ENCODE measurements at regions not wholly inside any gene's neighbourhood (a gene's known extent, or its start where the extent isn't known, plus 50 kb on each side); places are given as distances from the start of the nearest gene placed in this dataset.
"Not testable (repeated sequence)": the region's sequence is repeated elsewhere in the genome, so short reads cannot be mapped to it uniquely, and the experiment has no call there.

DNA sequence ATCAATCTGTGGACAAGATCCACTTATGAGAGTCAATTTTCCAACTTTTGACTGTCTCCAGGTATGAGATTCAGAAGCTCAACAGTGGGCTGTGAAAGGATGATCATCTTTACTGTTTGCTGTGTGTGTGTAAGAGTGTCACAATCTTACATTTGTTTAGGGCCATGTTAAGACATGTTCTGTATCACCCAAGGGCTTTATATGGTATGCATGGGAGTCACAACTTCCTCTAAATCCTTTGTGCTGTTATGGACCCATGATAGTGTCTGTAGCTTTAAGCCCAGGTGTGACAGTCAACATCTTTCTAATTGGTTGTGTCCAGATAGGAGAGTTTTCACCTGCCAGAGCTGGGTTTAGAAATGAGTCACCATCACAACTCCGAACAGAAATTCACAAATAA lies 70.2 kb downstream of the ZNF726 start:
- H3K9me3 ChIP-seq (ENCODE audit: low read length); H3K27me3 ChIP-seq (ENCODE audit: insufficient read depth, low read length); H4K20me1 ChIP-seq (ENCODE audit: insufficient read depth, low read length); H3K4me1 ChIP-seq (ENCODE audit: insufficient read depth, low read length, severe bottlenecking); H3K9me2 ChIP-seq (ENCODE audit: low read depth, low read length); H3K27ac ChIP-seq (ENCODE audit: low read depth, low read length, poor library complexity, severe bottlenecking); H2AFZ ChIP-seq (ENCODE audit: low read length); H3K36me3 ChIP-seq (ENCODE audit: insufficient read depth, low read length); H3K4me3 ChIP-seq (ENCODE audit: low read depth, low read length, poor library complexity, severe bottlenecking); H3F3A ChIP-seq (ENCODE audit: insufficient read depth, low read length); H3K79me2 ChIP-seq (ENCODE audit: insufficient read depth, low read length); H3K9ac ChIP-seq (ENCODE audit: low read length); H3K4me2 ChIP-seq (ENCODE audit: low read length): not testable (repeated sequence)

DNA sequence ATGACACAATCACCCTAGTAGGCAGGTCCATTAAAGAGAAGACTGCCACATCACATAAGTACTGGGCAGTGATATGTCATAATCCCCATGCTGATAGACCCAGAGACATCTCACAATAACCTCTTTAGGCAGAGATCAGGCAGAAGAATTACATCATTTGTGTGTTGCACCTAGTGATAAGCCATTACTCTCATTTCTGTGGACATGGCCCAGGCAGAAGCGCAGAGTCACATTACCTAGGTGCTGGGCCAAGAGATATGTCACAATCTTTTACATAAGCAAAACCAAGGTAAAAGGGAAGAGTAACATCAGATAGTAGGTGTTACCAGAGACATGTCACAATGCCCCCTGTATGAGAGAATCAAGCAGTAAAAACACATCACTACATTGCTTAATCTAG lies 71.9 kb downstream of the ZNF726 start:
- Histone ChIP-seq H3K4me2 (ENCODE audit: low read length) (no peak overlapping the region), H3K9ac (ENCODE audit: low read length) (no peak overlapping the region), H3F3A (ENCODE audit: insufficient read depth, low read length) (no peaks in the 10 kb centered on the region), H2AFZ (ENCODE audit: low read length) (no peak overlapping the region), H3K9me2 (ENCODE audit: low read depth, low read length) (no peaks in the 10 kb centered on the region), H3K27me3 (ENCODE audit: insufficient read depth, low read length) (no peaks in the 10 kb centered on the region), H3K9me3 (ENCODE audit: low read length) (no peaks in the 10 kb centered on the region), H3K79me2 (ENCODE audit: insufficient read depth, low read length) (no peaks in the 10 kb centered on the region), H3K27ac (ENCODE audit: low read depth, low read length, poor library complexity, severe bottlenecking) (no peak overlapping the region), H3K4me3 (ENCODE audit: low read depth, low read length, poor library complexity, severe bottlenecking) (no peak overlapping the region), H4K20me1 (ENCODE audit: insufficient read depth, low read length) (no peaks in the 10 kb centered on the region), H3K36me3 (ENCODE audit: insufficient read depth, low read length) (no peaks in the 10 kb centered on the region), H3K4me1 (ENCODE audit: insufficient read depth, low read length, severe bottlenecking) (no peaks in the 10 kb centered on the region)
- TF ChIP-seq CTCF (IDR thresholded peaks at IDR 0.05; ENCODE audit: low read length) (no peak), EZH2 (IDR thresholded peaks at IDR 0.05; ENCODE audit: borderline replicate concordance, low read length) (no peak)

DNA sequence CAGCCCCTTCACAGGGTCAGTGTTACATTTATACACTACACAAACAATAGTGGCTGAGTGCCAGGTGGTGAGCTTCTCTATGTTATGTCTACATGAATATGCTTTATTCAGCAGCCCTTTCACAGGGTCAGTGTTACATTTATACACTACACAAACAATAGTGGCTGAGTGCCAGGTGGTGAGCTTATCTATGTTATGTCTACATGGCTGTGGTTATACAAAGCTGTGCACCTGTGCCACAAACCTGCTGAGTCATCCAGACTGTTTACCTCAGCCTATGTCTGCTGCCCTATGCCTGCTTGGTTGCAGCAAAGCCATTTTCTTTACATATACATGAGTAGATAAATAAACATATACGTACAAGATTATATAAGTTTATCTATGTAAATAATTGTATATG lies 76.5 kb downstream of the ZNF726 start:
- no peaks in the 10 kb centered on the region for H3K36me3 ChIP-seq (ENCODE audit: insufficient read depth, low read length)
- H3K27ac ChIP-seq (ENCODE audit: low read depth, low read length, poor library complexity, severe bottlenecking) = no peak overlapping the region
- no peaks in the 10 kb centered on the region for H3F3A ChIP-seq (ENCODE audit: insufficient read depth, low read length)
- H3K9me2 ChIP-seq (ENCODE audit: low read depth, low read length) = no peaks in the 10 kb centered on the region
- TF ChIP-seq CTCF (IDR thresholded peaks at IDR 0.05; ENCODE audit: low read length) (no peak), EZH2 (IDR thresholded peaks at IDR 0.05; ENCODE audit: borderline replicate concordance, low read length) (no peak)
- H3K4me2 ChIP-seq (ENCODE audit: low read length) = no peak overlapping the region
- H3K27me3 ChIP-seq (ENCODE audit: insufficient read depth, low read length) = no peaks in the 10 kb centered on the region
- no peak overlapping the region for H3K9ac ChIP-seq (ENCODE audit: low read length)
- no peaks in the 10 kb centered on the region for H3K9me3 ChIP-seq (ENCODE audit: low read length)
- no peaks in the 10 kb centered on the region for H4K20me1 ChIP-seq (ENCODE audit: insufficient read depth, low read length)
- H3K4me3 ChIP-seq (ENCODE audit: low read depth, low read length, poor library complexity, severe bottlenecking) = no peak overlapping the region
- no peak overlapping the region for H2AFZ ChIP-seq (ENCODE audit: low read length)
- H3K4me1 ChIP-seq (ENCODE audit: insufficient read depth, low read length, severe bottlenecking) = no peaks in the 10 kb centered on the region
- H3K79me2 ChIP-seq (ENCODE audit: insufficient read depth, low read length) = no peaks in the 10 kb centered on the region

DNA sequence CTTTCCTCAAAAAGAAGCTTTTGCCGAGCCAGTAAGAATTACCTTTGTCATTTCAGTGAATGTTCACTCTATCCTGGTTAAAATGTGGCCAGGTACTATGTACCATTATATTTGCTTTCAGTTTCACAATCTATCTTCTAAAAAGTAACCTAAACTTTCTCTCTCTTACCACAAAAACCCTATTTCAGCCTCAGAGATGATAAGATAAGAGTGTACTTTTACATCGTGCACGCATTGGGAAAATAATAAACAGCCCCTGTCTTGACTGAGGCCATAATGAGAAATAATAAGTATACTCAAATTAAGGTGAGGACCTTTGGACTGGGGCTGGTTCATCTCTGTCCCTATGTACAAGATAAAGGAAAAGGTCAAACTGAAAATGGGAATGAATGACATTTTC lies 77.7 kb downstream of the ZNF726 start:
- Histone ChIP-seq H3K9me2 (ENCODE audit: low read depth, low read length) (no peaks in the 10 kb centered on the region), H3K27ac (ENCODE audit: low read depth, low read length, poor library complexity, severe bottlenecking) (no peak overlapping the region), H3K36me3 (ENCODE audit: insufficient read depth, low read length) (no peaks in the 10 kb centered on the region), H3K27me3 (ENCODE audit: insufficient read depth, low read length) (no peaks in the 10 kb centered on the region), H3K4me2 (ENCODE audit: low read length) (no peak overlapping the region), H3F3A (ENCODE audit: insufficient read depth, low read length) (no peaks in the 10 kb centered on the region), H3K9me3 (ENCODE audit: low read length) (no peaks in the 10 kb centered on the region), H4K20me1 (ENCODE audit: insufficient read depth, low read length) (no peaks in the 10 kb centered on the region), H3K9ac (ENCODE audit: low read length) (no peak overlapping the region), H3K4me3 (ENCODE audit: low read depth, low read length, poor library complexity, severe bottlenecking) (no peak overlapping the region), H3K4me1 (ENCODE audit: insufficient read depth, low read length, severe bottlenecking) (no peaks in the 10 kb centered on the region), H2AFZ (ENCODE audit: low read length) (no peak overlapping the region), H3K79me2 (ENCODE audit: insufficient read depth, low read length) (no peaks in the 10 kb centered on the region)
- TF ChIP-seq EZH2 (IDR thresholded peaks at IDR 0.05; ENCODE audit: borderline replicate concordance, low read length) (no peak), CTCF (IDR thresholded peaks at IDR 0.05; ENCODE audit: low read length) (no peak)

All from OCI-LY1 (cell line).